T-helper 17 cell (primary cell): ENCODE measurements at regions not wholly inside any gene's neighbourhood (a gene's known extent, or its start where the extent isn't known, plus 50 kb on each side); places are given as distances from the start of the nearest gene placed in this dataset.
"Not testable (repeated sequence)": the region's sequence is repeated elsewhere in the genome, so short reads cannot be mapped to it uniquely, and the experiment has no call there.

Source experiments
- ATAC-seq: fragments of 150-1000 bp; cut with Tn5 transposase; 2 replicates; pipeline ENCODE4 v1.10.0; 2021; ENCODE audit warnings: mild to moderate bottlenecking, moderate library complexity
- DNase-seq, 3 donors: peaks; one replicate each; pipeline versions ENCODE4 v3.0.0 to v3.0.0-alpha.2; 2020 to 2021
- H3K9me3 ChIP-seq: one replicate; pipeline ENCODE4 v1.7.0; 2013; ENCODE audit warnings: low read length, mild to moderate bottlenecking; ENCODE audit not compliant: control insufficient read depth, poor library complexity, severe bottlenecking
- H3K27ac Mint-ChIP-seq: one replicate; pipeline ENCODE4 v1.8.0; 2022; ENCODE audit warnings: mild to moderate bottlenecking, moderate library complexity, mixed read lengths
- H3K27me3 Mint-ChIP-seq: one replicate; pipeline ENCODE4 v1.8.0; 2022; ENCODE audit warnings: mixed read lengths
- H3K36me3 Mint-ChIP-seq: one replicate; pipeline ENCODE4 v1.8.0; 2022; ENCODE audit warnings: low read depth, mixed read lengths
- H3K4me1 Mint-ChIP-seq: one replicate; pipeline ENCODE4 v1.8.0; 2022; ENCODE audit warnings: mild to moderate bottlenecking, mixed read lengths
- H3K4me3 Mint-ChIP-seq: one replicate; pipeline ENCODE4 v1.8.0; 2022; ENCODE audit warnings: mild to moderate bottlenecking, moderate library complexity, mixed read lengths

- no peak overlapping the region for H3K27ac Mint-ChIP-seq
- peaks cover 63% of the 10 kb centered on the region for H3K9me3 ChIP-seq
- ATAC-seq: no peak
- H3K4me3 Mint-ChIP-seq: no peak overlapping the region
- peaks cover 12% of the 10 kb centered on the region for H3K36me3 Mint-ChIP-seq
- no peak for DNase-seq
- H3K27me3 Mint-ChIP-seq: no peaks in the 10 kb centered on the region
- H3K4me1 Mint-ChIP-seq: no peaks in the 10 kb centered on the region
These were observed 1140.4 kb downstream of the RPIA start for GRCh38 chr2:89831641-89832498.

- no peak for DNase-seq
- H3K36me3 Mint-ChIP-seq: peaks cover 12% of the 10 kb centered on the region
- peak; percentile 55 for ATAC-seq
- no peak overlapping the region for H3K4me3 Mint-ChIP-seq
- H3K9me3 ChIP-seq: peaks cover 68% of the 10 kb centered on the region
- no peak overlapping the region for H3K27ac Mint-ChIP-seq
- H3K4me1 Mint-ChIP-seq: no peaks in the 10 kb centered on the region
- no peaks in the 10 kb centered on the region for H3K27me3 Mint-ChIP-seq
These were observed 1141.8 kb downstream of the RPIA start for GRCh38 chr2:89833116-89833779.

GRCh38 chr2:89833780-89834117 is 1142.3 kb downstream of the RPIA start:
- peaks cover 70% of the 10 kb centered on the region for H3K9me3 ChIP-seq
- no peak overlapping the region for H3K27ac Mint-ChIP-seq
- no peak overlapping the region for H3K4me3 Mint-ChIP-seq
- no peak for ATAC-seq
- H3K27me3 Mint-ChIP-seq: no peaks in the 10 kb centered on the region
- H3K4me1 Mint-ChIP-seq: no peaks in the 10 kb centered on the region
- H3K36me3 Mint-ChIP-seq: peaks cover 12% of the 10 kb centered on the region
- no peak for DNase-seq

- no peaks in the 10 kb centered on the region for H3K27me3 Mint-ChIP-seq
- H3K4me1 Mint-ChIP-seq: no peaks in the 10 kb centered on the region
- DNase-seq (no peak), ATAC-seq (no peak)
- peaks cover 68% of the 10 kb centered on the region for H3K9me3 ChIP-seq
- H3K4me3 Mint-ChIP-seq: no peak overlapping the region
- H3K36me3 Mint-ChIP-seq: peaks cover 8% of the 10 kb centered on the region
- H3K27ac Mint-ChIP-seq: no peak overlapping the region
These were observed 1142.8 kb downstream of the RPIA start for GRCh38 chr2:89834306-89834705.

GRCh38 chr2:89836326-89836725 is 1144.9 kb downstream of the RPIA start:
- H3K9me3 ChIP-seq: peaks cover 54% of the 10 kb centered on the region
- peaks cover 12% of the 10 kb centered on the region for H3K36me3 Mint-ChIP-seq
- not testable (repeated sequence) for DNase-seq, H3K4me3 Mint-ChIP-seq, H3K27me3 Mint-ChIP-seq, H3K4me1 Mint-ChIP-seq, H3K27ac Mint-ChIP-seq
- peak; percentile 72 for ATAC-seq

GRCh38 chr2:89837962-89838625 is 1146.6 kb downstream of the RPIA start:
- peaks cover 11% of the 10 kb centered on the region for H3K36me3 Mint-ChIP-seq
- no peaks in the 10 kb centered on the region for H3K4me1 Mint-ChIP-seq
- no peak overlapping the region for H3K27ac Mint-ChIP-seq
- H3K4me3 Mint-ChIP-seq: no peak overlapping the region
- H3K27me3 Mint-ChIP-seq: no peaks in the 10 kb centered on the region
- peak; percentile 43 for ATAC-seq
- H3K9me3 ChIP-seq: peaks cover 37% of the 10 kb centered on the region
- no peak for DNase-seq

GRCh38 chr2:89840175-89840574 is 1148.7 kb downstream of the RPIA start:
- H3K27ac Mint-ChIP-seq, H3K4me3 Mint-ChIP-seq, H3K27me3 Mint-ChIP-seq, DNase-seq, H3K4me1 Mint-ChIP-seq: not testable (repeated sequence)
- ATAC-seq: peak; percentile 18
- H3K36me3 Mint-ChIP-seq: peaks cover 10% of the 10 kb centered on the region
- peaks cover 35% of the 10 kb centered on the region for H3K9me3 ChIP-seq

- H3K27ac Mint-ChIP-seq, H3K27me3 Mint-ChIP-seq, DNase-seq, H3K4me3 Mint-ChIP-seq, H3K4me1 Mint-ChIP-seq: not testable (repeated sequence)
- H3K9me3 ChIP-seq: peaks cover 28% of the 10 kb centered on the region
- peaks cover 10% of the 10 kb centered on the region for H3K36me3 Mint-ChIP-seq
- peak; percentile 41 for ATAC-seq
These were observed 1149.5 kb downstream of the RPIA start for GRCh38 chr2:89840781-89841475.

GRCh38 chr2:89841476-89841840 is 1150.0 kb downstream of the RPIA start:
- ATAC-seq (no peak), DNase-seq (no peak)
- peaks cover 23% of the 10 kb centered on the region for H3K9me3 ChIP-seq
- no peaks in the 10 kb centered on the region for H3K4me1 Mint-ChIP-seq
- H3K27ac Mint-ChIP-seq: no peak overlapping the region
- no peaks in the 10 kb centered on the region for H3K27me3 Mint-ChIP-seq
- no peak overlapping the region for H3K4me3 Mint-ChIP-seq
- H3K36me3 Mint-ChIP-seq: peaks cover 8% of the 10 kb centered on the region

GRCh38 chr2:89842180-89842908 is 1150.9 kb downstream of the RPIA start:
- Mint-ChIP-seq H3K27me3 (no peaks in the 10 kb centered on the region), H3K27ac (no peak overlapping the region), H3K4me1 (no peaks in the 10 kb centered on the region), H3K4me3 (no peak overlapping the region), H3K36me3 (peaks cover 8% of the 10 kb centered on the region)
- DNase-seq: no peak
- peaks cover 18% of the 10 kb centered on the region for H3K9me3 ChIP-seq
- no peak for ATAC-seq

- ATAC-seq (no peak), DNase-seq (no peak)
- no peaks in the 10 kb centered on the region for H3K4me1 Mint-ChIP-seq
- no peak overlapping the region for H3K27ac Mint-ChIP-seq
- H3K9me3 ChIP-seq: peaks cover 6% of the 10 kb centered on the region
- H3K27me3 Mint-ChIP-seq: no peaks in the 10 kb centered on the region
- peaks cover 5% of the 10 kb centered on the region for H3K36me3 Mint-ChIP-seq
- H3K4me3 Mint-ChIP-seq: no peak overlapping the region
These were observed 1152.9 kb downstream of the RPIA start for GRCh38 chr2:89844221-89844943.

- Mint-ChIP-seq H3K27ac (no peak overlapping the region), H3K27me3 (no peaks in the 10 kb centered on the region), H3K4me1 (no peaks in the 10 kb centered on the region), H3K4me3 (no peak overlapping the region), H3K36me3 (peaks cover 2% of the 10 kb centered on the region)
- DNase-seq (no peak), ATAC-seq (no peak)
- H3K9me3 ChIP-seq: no peaks in the 10 kb centered on the region
These were observed 1154.1 kb downstream of the RPIA start for GRCh38 chr2:89845532-89845931.
